Activated CD8-positive, alpha-beta memory T cell treated with anti-CD3 and anti-CD28 coated beads for 36 hours (primary cell): ENCODE measurements at regions not wholly inside any gene's neighbourhood (a gene's known extent, or its start where the extent isn't known, plus 50 kb on each side); places are given as distances from the start of the nearest gene placed in this dataset.
"Not testable (repeated sequence)": the region's sequence is repeated elsewhere in the genome, so short reads cannot be mapped to it uniquely, and the experiment has no call there.

Experiments
- CTCF ChIA-PET: fragments of 350-600 bp; sonication (Branson Sonifier 250); formaldehyde crosslinking; loops from one replicate; lab custom pipeline; 2021; ENCODE audit warnings: antibody characterized with exemption; lab: Charles Lee
- POLR2A ChIA-PET: fragments of 350-600 bp; sonication (Branson Sonifier 250); formaldehyde crosslinking; loops from one replicate; lab custom pipeline; 2021; ENCODE audit warnings: antibody characterized with exemption; lab: Charles Lee

- CTCF ChIA-PET = no interaction called here
- POLR2A ChIA-PET = no interaction called here
These were observed 727.8 kb upstream of the FAM174A start for GRCh38 chr5:99807346-99807745.

- ChIA-PET POLR2A (no interaction called here), CTCF (no interaction called here)
These were observed 740.1 kb upstream of the FAM174A start for GRCh38 chr5:99795031-99795430.

- CTCF ChIA-PET = no interaction called here
- POLR2A ChIA-PET = no interaction called here
These were observed 746.7 kb upstream of the FAM174A start for GRCh38 chr5:99788482-99788881.

GRCh38 chr5:99775189-99775588, 760.0 kb upstream of the FAM174A start:
- POLR2A ChIA-PET = no interaction called here
- CTCF ChIA-PET = no interaction called here

- POLR2A ChIA-PET = no interaction called here
- CTCF ChIA-PET = no interaction called here
These were observed 761.9 kb upstream of the FAM174A start for GRCh38 chr5:99773290-99773689.

- CTCF ChIA-PET = no interaction called here
- POLR2A ChIA-PET = no interaction called here
These were observed 763.9 kb upstream of the FAM174A start for GRCh38 chr5:99771296-99771695.

GRCh38 chr5:99765011-99765410, 770.2 kb upstream of the FAM174A start:
- POLR2A ChIA-PET = no interaction called here

GRCh38 chr5:99763021-99763774, 772.0 kb upstream of the FAM174A start:
- POLR2A ChIA-PET = no interaction called here
- CTCF ChIA-PET = no interaction called here

More at GRCh38 chr5:99765011-99765410, 770.2 kb upstream of the FAM174A start:
- CTCF ChIA-PET = no interaction called here

- POLR2A ChIA-PET = no interaction called here
- CTCF ChIA-PET = no interaction called here
These were observed 787.8 kb upstream of the FAM174A start for GRCh38 chr5:99747342-99747741.

GRCh38 chr5:99733146-99733545, 802.0 kb upstream of the FAM174A start:
- POLR2A ChIA-PET, CTCF ChIA-PET: not testable (repeated sequence)

GRCh38 chr5:99730653-99731052, 801.8 kb upstream of the CHD1 start:
- CTCF ChIA-PET, POLR2A ChIA-PET: not testable (repeated sequence)

GRCh38 chr5:99724732-99725290, 796.0 kb upstream of the CHD1 start:
- POLR2A ChIA-PET = no interaction called here
- CTCF ChIA-PET = no interaction called here

GRCh38 chr5:99721506-99721905, 792.7 kb upstream of the CHD1 start:
- CTCF ChIA-PET = no interaction called here
- POLR2A ChIA-PET = no interaction called here

- POLR2A ChIA-PET = no interaction called here
- CTCF ChIA-PET = no interaction called here
These were observed 787.1 kb upstream of the CHD1 start for GRCh38 chr5:99715921-99716320.

- POLR2A ChIA-PET = no interaction called here
These were observed 777.4 kb upstream of the CHD1 start for GRCh38 chr5:99706160-99706559.

GRCh38 chr5:99702565-99702964, 773.8 kb upstream of the CHD1 start:
- POLR2A ChIA-PET = no interaction called here
- CTCF ChIA-PET = no interaction called here

More at GRCh38 chr5:99706160-99706559, 777.4 kb upstream of the CHD1 start:
- CTCF ChIA-PET = no interaction called here

GRCh38 chr5:99694884-99695283, 766.1 kb upstream of the CHD1 start:
- POLR2A ChIA-PET = no interaction called here
- CTCF ChIA-PET = no interaction called here

GRCh38 chr5:99686538-99686937, 757.7 kb upstream of the CHD1 start:
- POLR2A ChIA-PET = no interaction called here
- CTCF ChIA-PET = no interaction called here

- ChIA-PET CTCF (no interaction called here), POLR2A (no interaction called here)
These were observed 747.2 kb upstream of the CHD1 start for GRCh38 chr5:99675974-99676373.

- POLR2A ChIA-PET = no interaction called here
- CTCF ChIA-PET = no interaction called here
These were observed 745.3 kb upstream of the CHD1 start for GRCh38 chr5:99674101-99674500.

GRCh38 chr5:99664972-99665371, 736.2 kb upstream of the CHD1 start:
- POLR2A ChIA-PET = no interaction called here

More at GRCh38 chr5:99664972-99665371, 736.2 kb upstream of the CHD1 start:
- CTCF ChIA-PET = no interaction called here
